Astrocyte (in vitro differentiated cells and primary cell): ENCODE measurements at regions not wholly inside any gene's neighbourhood (a gene's known extent, or its start where the extent isn't known, plus 50 kb on each side); places are given as distances from the start of the nearest gene placed in this dataset.

Experiments
- DNase-seq: peaks from one replicate; pipeline ENCODE4 v3.0.0-alpha.2; 2010; ENCODE audit warnings: low read depth
- FAIRE-seq: peaks from 2 replicates; lab custom pipeline; 2011; peaks lifted over from hg19 to GRCh38; lab: Jason Lieb, UNC
- H2AFZ ChIP-seq: 2 replicates; pipeline ENCODE4 v1.6.0; 2012; ENCODE audit warnings: low read depth, low read length, inconsistent platforms
- H3K27ac ChIP-seq: 2 replicates; pipeline ENCODE4 v1.5.1; 2011; ENCODE audit warnings: low read depth, low read length, inconsistent platforms
- H3K27me3 ChIP-seq: 2 replicates; pipeline ENCODE4 v1.6.0; 2011; ENCODE audit warnings: low read length, inconsistent platforms; ENCODE audit not compliant: insufficient read depth
- H3K36me3 ChIP-seq: 2 replicates; pipeline ENCODE4 v1.5.1; 2011; ENCODE audit warnings: low read length, inconsistent platforms; ENCODE audit not compliant: insufficient read depth
- H3K4me1 ChIP-seq: 2 replicates; pipeline ENCODE4 v1.5.1; 2011; ENCODE audit warnings: low read length, inconsistent platforms; ENCODE audit not compliant: insufficient read depth
- H3K4me2 ChIP-seq: 2 replicates; pipeline ENCODE4 v1.6.0; 2012; ENCODE audit warnings: low read length, inconsistent platforms
- H3K4me3 ChIP-seq: 2 replicates; pipeline ENCODE4 v1.5.1; 2011; ENCODE audit warnings: low read depth, mild to moderate bottlenecking, low read length, inconsistent platforms; ENCODE audit not compliant: insufficient read depth
- H3K79me2 ChIP-seq: 2 replicates; pipeline ENCODE4 v1.6.0; 2012; ENCODE audit warnings: mild to moderate bottlenecking, low read length, inconsistent platforms; ENCODE audit not compliant: insufficient read depth
- H3K9ac ChIP-seq: 2 replicates; pipeline ENCODE4 v1.6.0; 2012; ENCODE audit warnings: mild to moderate bottlenecking, low read length, inconsistent platforms
- H3K9me3 ChIP-seq: 2 replicates; pipeline ENCODE4 v1.5.1; 2012; ENCODE audit warnings: low read depth, mild to moderate bottlenecking, low read length, inconsistent platforms; ENCODE audit not compliant: insufficient read depth
- H4K20me1 ChIP-seq: 2 replicates; pipeline ENCODE4 v1.6.0; 2012; ENCODE audit warnings: low read length, inconsistent platforms; ENCODE audit not compliant: insufficient read depth
- H3K27ac Mint-ChIP-seq: one replicate; pipeline ENCODE4 v1.8.0; 2021; ENCODE audit warnings: mild to moderate bottlenecking, mixed read lengths; ENCODE audit not compliant: unreplicated experiment
- H3K27me3 Mint-ChIP-seq: one replicate; pipeline ENCODE4 v1.8.0; 2021; ENCODE audit warnings: low read depth, mixed read lengths; ENCODE audit not compliant: unreplicated experiment
- H3K36me3 Mint-ChIP-seq: one replicate; pipeline ENCODE4 v1.8.0; 2021; ENCODE audit warnings: low read depth, mixed read lengths; ENCODE audit not compliant: unreplicated experiment
- H3K4me1 Mint-ChIP-seq: one replicate; pipeline ENCODE4 v1.8.0; 2021; ENCODE audit warnings: low read depth, mixed read lengths; ENCODE audit not compliant: unreplicated experiment
- H3K4me3 Mint-ChIP-seq: one replicate; pipeline ENCODE4 v1.8.0; 2021; ENCODE audit warnings: mild to moderate bottlenecking, moderate library complexity, mixed read lengths; ENCODE audit not compliant: unreplicated experiment
- H3K9me3 Mint-ChIP-seq: one replicate; pipeline ENCODE4 v1.8.0; 2021; ENCODE audit warnings: mild to moderate bottlenecking, mixed read lengths; ENCODE audit not compliant: unreplicated experiment
- EZH2 ChIP-seq: IDR thresholded peaks from 2 replicates; pipeline ENCODE4 v1.6.1; 2012; ENCODE audit warnings: mild to moderate bottlenecking, low read length, inconsistent platforms; ENCODE audit not compliant: insufficient read depth
- TF ChIP-seq, protein P1 (sequence below): IDR thresholded peaks from 2 replicates; pipeline ENCODE4 v1.5.1; 2011; ENCODE audit warnings: low read depth, mild to moderate bottlenecking, inconsistent platforms, low read length, moderate library complexity; ENCODE audit not compliant: insufficient read depth

DNA sequence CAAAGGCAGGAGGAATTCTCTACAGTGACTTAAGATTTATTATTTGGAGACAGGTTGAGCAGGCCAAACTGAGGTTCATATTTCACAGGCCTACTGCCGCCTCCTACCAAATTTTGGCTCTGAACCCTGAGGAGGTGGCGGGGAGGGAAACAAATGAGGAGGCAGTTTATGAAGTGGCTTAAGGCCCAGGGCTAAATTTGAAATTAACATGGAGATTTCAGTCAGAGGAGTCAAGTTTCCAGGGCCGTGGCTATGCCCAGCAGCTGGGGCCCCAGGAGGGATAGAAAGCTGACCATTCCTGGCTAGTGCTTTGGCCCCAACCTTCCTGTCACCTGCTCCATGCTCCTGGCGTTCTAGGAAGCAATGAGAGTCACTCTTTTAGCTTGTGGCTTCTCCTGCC is 73.4 kb upstream of the ARHGAP36 start:
- DNase-seq: no peak
- Histone ChIP-seq H3K9me3 (no peaks in the 10 kb centered on the region), H3K9ac (no peak overlapping the region), H2AFZ (no peak overlapping the region), H3K4me3 (no peak overlapping the region), H3K27me3 (no peaks in the 10 kb centered on the region), H3K4me2 (no peak overlapping the region), H3K27ac (no peak overlapping the region), H3K4me1 (no peaks in the 10 kb centered on the region), H3K36me3 (no peaks in the 10 kb centered on the region), H3K79me2 (no peaks in the 10 kb centered on the region), H4K20me1 (no peaks in the 10 kb centered on the region)
- H3K9me3 Mint-ChIP-seq: no peaks in the 10 kb centered on the region
- H3K27ac Mint-ChIP-seq: no peak overlapping the region
- no peak overlapping the region for H3K4me3 Mint-ChIP-seq
- no peaks in the 10 kb centered on the region for H3K4me1 Mint-ChIP-seq
- H3K36me3 Mint-ChIP-seq: no peaks in the 10 kb centered on the region
- TF ChIP-seq EZH2: no peak
- TF ChIP-seq, protein P1, sequence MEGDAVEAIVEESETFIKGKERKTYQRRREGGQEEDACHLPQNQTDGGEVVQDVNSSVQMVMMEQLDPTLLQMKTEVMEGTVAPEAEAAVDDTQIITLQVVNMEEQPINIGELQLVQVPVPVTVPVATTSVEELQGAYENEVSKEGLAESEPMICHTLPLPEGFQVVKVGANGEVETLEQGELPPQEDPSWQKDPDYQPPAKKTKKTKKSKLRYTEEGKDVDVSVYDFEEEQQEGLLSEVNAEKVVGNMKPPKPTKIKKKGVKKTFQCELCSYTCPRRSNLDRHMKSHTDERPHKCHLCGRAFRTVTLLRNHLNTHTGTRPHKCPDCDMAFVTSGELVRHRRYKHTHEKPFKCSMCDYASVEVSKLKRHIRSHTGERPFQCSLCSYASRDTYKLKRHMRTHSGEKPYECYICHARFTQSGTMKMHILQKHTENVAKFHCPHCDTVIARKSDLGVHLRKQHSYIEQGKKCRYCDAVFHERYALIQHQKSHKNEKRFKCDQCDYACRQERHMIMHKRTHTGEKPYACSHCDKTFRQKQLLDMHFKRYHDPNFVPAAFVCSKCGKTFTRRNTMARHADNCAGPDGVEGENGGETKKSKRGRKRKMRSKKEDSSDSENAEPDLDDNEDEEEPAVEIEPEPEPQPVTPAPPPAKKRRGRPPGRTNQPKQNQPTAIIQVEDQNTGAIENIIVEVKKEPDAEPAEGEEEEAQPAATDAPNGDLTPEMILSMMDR: no peak
- FAIRE-seq: no peak
- peaks cover 8% of the 10 kb centered on the region for H3K27me3 Mint-ChIP-seq

DNA sequence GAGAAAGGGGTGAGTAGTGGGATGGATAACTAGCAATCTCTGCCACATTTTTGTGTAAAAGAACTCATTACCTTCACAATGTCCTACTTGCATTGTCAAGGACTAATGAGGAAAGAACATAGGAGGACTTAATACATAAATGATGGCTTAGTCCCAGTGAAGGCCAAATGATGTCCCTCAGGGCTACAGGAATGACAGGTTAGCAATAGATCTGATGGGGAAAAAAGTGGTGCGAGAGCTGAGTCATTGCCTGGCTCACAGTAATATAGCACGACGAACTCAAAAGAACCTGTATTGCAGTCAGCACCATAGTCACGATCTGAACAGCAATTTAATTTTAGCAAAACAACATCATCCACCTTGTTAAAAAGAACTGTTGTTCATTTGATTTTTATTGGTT is 70.9 kb upstream of the ARHGAP36 start:
- Mint-ChIP-seq H3K4me3 (no peak overlapping the region), H3K36me3 (no peaks in the 10 kb centered on the region), H3K4me1 (no peaks in the 10 kb centered on the region), H3K9me3 (no peaks in the 10 kb centered on the region), H3K27ac (no peak overlapping the region), H3K27me3 (peaks cover 5% of the 10 kb centered on the region)
- Histone ChIP-seq H3K9ac (no peak overlapping the region), H4K20me1 (no peaks in the 10 kb centered on the region), H3K4me1 (no peaks in the 10 kb centered on the region), H3K27me3 (no peaks in the 10 kb centered on the region), H3K36me3 (no peaks in the 10 kb centered on the region), H3K79me2 (no peaks in the 10 kb centered on the region), H2AFZ (no peak overlapping the region), H3K27ac (no peak overlapping the region), H3K9me3 (no peaks in the 10 kb centered on the region), H3K4me2 (no peak overlapping the region), H3K4me3 (no peak overlapping the region)
- FAIRE-seq (no peak), DNase-seq (no peak)
- TF ChIP-seq EZH2: no peak
- TF ChIP-seq, protein P1: no peak

DNA sequence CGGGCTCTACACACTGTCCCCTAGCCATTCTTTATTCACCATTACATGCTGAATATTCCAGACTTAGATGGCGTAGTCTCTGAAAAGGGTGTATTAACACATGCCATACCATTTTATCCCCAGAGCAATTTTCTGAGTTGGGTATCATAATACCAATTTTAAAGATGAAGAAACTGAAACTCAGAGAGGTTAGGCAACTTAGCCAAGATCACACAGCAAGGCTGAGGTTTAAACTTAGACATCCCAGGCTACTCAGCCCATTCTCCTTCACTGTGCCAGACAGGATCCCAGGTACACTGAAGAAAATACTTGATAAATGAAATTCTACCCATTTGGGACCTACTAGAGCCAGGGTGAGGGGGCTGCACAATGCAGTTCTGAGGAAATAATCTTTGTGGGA is 67.4 kb upstream of the ARHGAP36 start:
- Mint-ChIP-seq H3K4me1 (no peaks in the 10 kb centered on the region), H3K36me3 (no peaks in the 10 kb centered on the region), H3K27ac (no peak overlapping the region), H3K27me3 (peaks cover 3% of the 10 kb centered on the region), H3K9me3 (no peaks in the 10 kb centered on the region), H3K4me3 (no peak overlapping the region)
- no peak for FAIRE-seq
- Histone ChIP-seq H3K27ac (no peak overlapping the region), H3K4me1 (no peaks in the 10 kb centered on the region), H3K79me2 (no peaks in the 10 kb centered on the region), H3K9ac (no peak overlapping the region), H3K4me3 (no peak overlapping the region), H3K36me3 (no peaks in the 10 kb centered on the region), H2AFZ (no peak overlapping the region), H4K20me1 (no peaks in the 10 kb centered on the region), H3K27me3 (no peaks in the 10 kb centered on the region), H3K9me3 (no peaks in the 10 kb centered on the region), H3K4me2 (no peak overlapping the region)
- no peak for DNase-seq
- TF ChIP-seq, protein P1: no peak
- TF ChIP-seq EZH2: no peak
